HFF-Myc (cell line): ENCODE measurements at regions not wholly inside any gene's neighbourhood (a gene's known extent, or its start where the extent isn't known, plus 50 kb on each side); places are given as distances from the start of the nearest gene placed in this dataset.

Source experiments
- DNase-seq: peaks from one replicate; pipeline ENCODE4 v3.0.0-alpha.2; 2011; ENCODE audit warnings: low read depth; ENCODE audit errors: extremely low read depth
- H3K4me3 ChIP-seq: replicated peaks from 2 replicates; pipeline ENCODE4 v1.5.1; 2011; ENCODE audit warnings: low read depth, mild to moderate bottlenecking, control low read depth, low read length
- TF ChIP-seq, protein P1 (sequence below): IDR thresholded peaks from 2 replicates; pipeline ENCODE4 v1.5.1; 2012; ENCODE audit warnings: mild to moderate bottlenecking, low read depth, low read length, control low read depth; ENCODE audit errors: missing control alignments

DNA sequence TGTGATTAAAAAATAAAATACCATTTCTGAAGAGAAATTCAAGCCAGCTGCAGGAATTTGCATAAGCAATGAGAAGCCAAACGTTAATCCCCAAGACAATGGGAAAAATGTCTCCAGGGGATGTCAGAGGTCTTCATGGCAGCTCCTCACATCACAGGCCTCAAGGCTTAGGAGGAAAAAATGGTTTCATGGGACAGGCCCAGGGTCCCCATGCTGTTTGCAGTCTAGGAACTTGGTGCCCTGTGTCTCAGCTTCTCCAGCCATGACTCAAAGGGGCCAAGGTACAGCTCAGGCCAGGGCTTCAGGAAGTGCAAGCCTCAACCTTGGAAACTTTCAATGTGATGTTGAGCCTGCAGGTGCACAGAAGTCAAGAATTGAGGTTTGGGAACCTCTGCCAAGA, 1428.4 kb upstream of the CDH2 start:
- no peak overlapping the region for H3K4me3 ChIP-seq
- TF ChIP-seq, protein P1, sequence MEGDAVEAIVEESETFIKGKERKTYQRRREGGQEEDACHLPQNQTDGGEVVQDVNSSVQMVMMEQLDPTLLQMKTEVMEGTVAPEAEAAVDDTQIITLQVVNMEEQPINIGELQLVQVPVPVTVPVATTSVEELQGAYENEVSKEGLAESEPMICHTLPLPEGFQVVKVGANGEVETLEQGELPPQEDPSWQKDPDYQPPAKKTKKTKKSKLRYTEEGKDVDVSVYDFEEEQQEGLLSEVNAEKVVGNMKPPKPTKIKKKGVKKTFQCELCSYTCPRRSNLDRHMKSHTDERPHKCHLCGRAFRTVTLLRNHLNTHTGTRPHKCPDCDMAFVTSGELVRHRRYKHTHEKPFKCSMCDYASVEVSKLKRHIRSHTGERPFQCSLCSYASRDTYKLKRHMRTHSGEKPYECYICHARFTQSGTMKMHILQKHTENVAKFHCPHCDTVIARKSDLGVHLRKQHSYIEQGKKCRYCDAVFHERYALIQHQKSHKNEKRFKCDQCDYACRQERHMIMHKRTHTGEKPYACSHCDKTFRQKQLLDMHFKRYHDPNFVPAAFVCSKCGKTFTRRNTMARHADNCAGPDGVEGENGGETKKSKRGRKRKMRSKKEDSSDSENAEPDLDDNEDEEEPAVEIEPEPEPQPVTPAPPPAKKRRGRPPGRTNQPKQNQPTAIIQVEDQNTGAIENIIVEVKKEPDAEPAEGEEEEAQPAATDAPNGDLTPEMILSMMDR = no peak
- DNase-seq = no peak

DNA sequence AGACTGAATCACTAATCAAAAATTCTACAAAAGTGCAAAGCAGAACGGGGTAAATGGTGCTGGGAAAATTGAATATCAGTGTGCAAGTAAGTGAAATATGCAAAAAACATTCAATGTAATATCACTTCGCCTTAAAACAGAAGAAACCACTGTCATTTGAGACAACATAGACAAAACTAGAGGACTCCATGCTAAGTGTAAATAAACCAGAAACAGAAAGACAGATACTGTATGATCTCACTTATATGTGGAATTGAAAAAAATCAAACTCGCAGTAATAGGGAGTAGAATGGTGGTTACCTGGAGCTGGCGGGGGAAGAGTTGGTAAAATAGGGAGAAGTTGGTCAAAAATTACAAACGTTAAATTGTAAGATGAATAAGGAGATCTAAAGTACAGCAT, 1420.0 kb upstream of the CDH2 start:
- TF ChIP-seq, protein P1 = no peak
- H3K4me3 ChIP-seq = no peak overlapping the region
- no peak for DNase-seq

DNA sequence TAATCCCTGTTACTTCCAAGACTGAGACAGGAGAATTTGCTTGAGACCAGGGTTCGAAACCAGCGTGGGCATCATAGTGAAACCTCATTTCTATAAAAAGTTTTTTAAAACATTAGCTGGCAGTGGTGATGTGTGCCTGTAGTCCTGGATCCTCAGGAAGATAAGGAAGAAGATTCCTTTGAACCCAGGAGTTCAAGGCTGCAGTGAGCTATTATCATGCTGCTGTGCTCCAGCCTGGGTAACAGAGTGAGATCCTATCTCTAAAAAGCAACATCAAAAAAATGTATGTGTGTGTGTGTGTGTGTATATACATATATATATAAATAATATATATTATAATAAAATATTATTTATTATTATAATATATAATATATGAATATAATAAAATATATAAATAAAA, 1417.6 kb upstream of the CDH2 start:
- no peak overlapping the region for H3K4me3 ChIP-seq
- TF ChIP-seq, protein P1 = no peak
- DNase-seq = no peak

DNA sequence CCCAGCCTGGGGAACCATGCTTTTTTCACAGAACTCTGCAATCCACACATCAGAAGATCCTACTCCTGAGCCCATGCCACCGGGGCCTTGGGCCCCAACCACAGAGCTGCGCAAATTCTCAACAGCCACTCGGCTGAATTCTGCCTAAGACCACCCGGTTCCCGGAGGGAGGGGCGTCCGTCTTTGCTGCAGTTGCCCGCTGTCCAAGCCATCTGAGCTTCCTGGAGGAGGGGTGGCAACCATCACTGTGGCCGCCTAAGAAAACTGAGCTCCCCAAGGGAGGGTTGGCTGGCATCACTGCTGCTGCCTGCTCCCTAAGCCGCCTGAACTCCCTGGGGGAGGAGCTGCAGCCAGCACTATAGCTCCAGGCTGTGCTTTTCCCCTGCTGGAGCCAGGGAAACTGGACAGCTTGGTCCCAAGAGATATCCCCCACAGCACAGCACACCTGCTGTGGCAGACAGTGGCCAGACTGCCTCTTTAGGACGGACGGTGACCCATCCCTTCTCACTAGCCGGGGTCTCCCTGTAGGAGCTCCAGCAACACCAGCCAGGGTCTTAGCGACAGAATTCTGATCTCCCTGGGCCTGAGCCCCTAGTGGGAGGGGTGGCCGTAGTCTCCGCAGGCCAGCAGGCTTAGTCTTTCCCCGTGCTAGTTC, 1411.6 kb upstream of the CDH2 start:
- TF ChIP-seq, protein P1 = no peak
- no peak overlapping the region for H3K4me3 ChIP-seq
- no peak for DNase-seq

DNA sequence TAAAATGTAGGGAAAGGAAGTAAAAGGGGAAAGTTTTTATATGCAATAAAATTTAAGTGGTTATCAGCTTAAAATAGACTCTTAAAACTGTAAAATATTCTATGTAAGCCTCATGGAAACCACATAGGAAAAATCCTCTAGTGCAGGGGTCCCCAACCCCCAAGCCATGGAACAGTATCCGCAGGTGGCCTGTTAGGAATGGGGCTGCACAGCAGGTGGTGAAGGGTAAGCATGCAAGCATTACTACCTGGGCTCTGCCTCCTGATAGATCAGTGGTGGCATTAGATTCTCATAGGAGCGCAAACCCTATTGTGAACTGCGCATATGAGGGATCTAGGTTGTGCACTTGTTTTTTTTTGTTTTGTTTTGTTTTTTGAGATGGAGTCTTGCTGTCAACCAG, 1409.3 kb upstream of the CDH2 start:
- DNase-seq = no peak
- TF ChIP-seq, protein P1 = no peak
- H3K4me3 ChIP-seq = no peak overlapping the region

DNA sequence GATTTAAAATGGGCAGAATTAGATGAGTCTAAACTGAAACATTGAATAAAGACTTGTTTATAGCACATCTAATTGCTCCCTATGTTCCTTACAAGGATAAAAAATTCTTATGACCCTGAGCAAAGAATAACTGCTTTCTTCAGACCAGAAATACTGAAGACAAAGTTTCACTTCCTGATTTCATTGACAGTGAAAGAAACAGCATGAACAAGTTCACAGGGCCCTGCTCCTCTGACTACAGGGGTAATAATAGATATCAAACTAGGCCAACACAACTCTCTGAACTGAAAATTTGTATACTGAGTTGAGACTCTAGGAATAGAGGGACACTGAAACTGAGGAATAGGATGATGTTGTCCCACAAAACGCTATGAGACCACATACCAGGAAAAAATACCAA, 1383.3 kb upstream of the CDH2 start:
- TF ChIP-seq, protein P1 = no peak
- no peak overlapping the region for H3K4me3 ChIP-seq
- DNase-seq = no peak

DNA sequence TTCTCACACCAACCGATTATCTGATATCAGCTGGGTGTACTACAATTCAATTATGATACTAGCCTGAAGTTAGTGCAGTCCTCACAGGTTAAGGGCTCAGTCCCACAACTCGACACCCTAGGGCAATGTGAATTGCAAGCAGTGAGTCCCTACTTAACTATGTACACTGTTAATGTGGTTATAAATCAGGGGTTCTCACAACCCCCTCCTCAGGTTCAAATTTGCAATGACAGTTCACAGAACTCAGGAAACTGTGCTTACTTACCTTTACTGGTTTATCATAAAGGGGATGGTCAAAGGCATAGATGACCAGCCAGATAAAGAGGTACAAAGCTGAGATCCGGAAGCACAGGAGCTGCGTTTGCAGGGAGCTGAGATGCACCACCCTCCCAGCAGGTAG, 1379.1 kb upstream of the CDH2 start:
- DNase-seq = no peak
- TF ChIP-seq, protein P1 = no peak
- H3K4me3 ChIP-seq = no peak overlapping the region
